GM19372 (cell line): ENCODE measurements at regions not wholly inside any gene's neighbourhood (a gene's known extent, or its start where the extent isn't known, plus 50 kb on each side); places are given as distances from the start of the nearest gene placed in this dataset.

Source experiments
- ATAC-seq: cut with Tn5 transposase; IDR thresholded peaks from one replicate; pipeline ENCODE4 v1.9.1; 2021; ENCODE audit warnings: mild to moderate bottlenecking, low read depth, moderate library complexity; ENCODE audit not compliant: unreplicated experiment

GRCh38 chr14:100658181-100658886, 68.4 kb upstream of the DLK1 start:
- no peak for ATAC-seq

- no peak for ATAC-seq
Measured at GRCh38 chr14:100659345-100660001, 67.2 kb upstream of the DLK1 start.

GRCh38 chr14:100660498-100660881, 66.2 kb upstream of the DLK1 start:
- ATAC-seq = no peak

DNA sequence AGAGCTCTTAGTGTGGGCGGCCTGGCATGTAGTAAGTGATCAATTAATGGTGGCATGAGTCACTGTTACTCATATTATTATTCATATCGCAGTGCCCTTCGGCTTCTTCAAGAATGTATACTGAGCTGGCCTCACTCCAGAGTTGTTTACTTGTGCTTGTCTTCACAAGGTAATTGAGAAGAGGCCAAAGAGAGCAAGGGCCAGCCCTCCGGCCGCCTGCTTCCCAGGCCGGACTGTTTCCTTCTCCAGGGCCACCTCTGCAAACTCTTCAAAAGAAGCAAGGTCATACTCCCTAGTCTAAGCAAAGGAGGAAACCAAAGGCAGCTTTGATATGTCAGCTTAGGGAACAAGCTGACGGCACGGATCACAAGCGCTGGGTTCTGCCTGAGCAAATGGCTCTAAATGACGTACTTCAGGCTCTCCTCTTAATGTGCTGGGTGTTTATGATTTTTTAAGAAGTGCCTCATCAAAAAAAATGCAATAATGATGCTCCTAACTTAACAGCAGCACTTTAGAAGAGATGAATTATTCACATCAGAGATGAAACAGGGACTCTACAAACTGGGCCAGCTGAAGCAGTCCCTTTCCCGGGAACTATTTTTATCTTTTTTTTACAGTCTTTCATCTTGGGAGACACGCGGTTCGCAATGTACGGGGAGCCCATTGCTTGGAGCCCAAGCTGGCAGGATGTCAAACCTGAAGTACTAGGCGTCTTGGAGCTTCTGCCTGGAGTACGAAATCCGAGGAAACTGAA, 65.6 kb upstream of the DLK1 start:
- no peak for ATAC-seq

GRCh38 chr14:100662879-100663760, 63.6 kb upstream of the DLK1 start:
- ATAC-seq = no peak

GRCh38 chr14:100663761-100664052, 63.0 kb upstream of the DLK1 start:
- no peak for ATAC-seq

GRCh38 chr14:100664231-100664630, 62.5 kb upstream of the DLK1 start:
- ATAC-seq = no peak

GRCh38 chr14:100664841-100665510, 61.7 kb upstream of the DLK1 start:
- no peak for ATAC-seq

- ATAC-seq = no peak
Measured at GRCh38 chr14:100665511-100666032, 61.1 kb upstream of the DLK1 start.

GRCh38 chr14:100666403-100666802, 60.3 kb upstream of the DLK1 start:
- no peak for ATAC-seq

DNA sequence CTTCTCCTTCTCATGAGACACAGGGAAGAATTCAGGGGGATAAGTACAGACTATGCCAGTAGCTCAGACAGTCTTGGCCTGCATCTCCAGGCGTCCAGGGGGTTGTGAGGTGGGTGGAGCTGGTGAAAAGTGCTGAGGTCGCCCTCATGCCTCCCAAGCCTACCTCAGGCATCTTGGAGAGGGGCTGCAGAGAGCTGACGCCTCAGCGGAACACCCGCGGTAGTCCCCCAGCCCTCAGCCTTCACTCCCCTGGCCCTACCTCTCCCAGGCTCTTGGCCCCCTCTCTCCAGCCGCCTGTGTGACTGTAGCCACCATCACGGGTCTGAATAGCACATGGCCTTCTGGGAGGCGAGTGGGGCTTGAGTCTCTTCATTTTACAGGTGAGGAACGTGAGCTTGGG, 59.8 kb upstream of the DLK1 start:
- no peak for ATAC-seq

- ATAC-seq = no peak
Measured at GRCh38 chr14:100667656-100668055, 59.0 kb upstream of the DLK1 start.

- ATAC-seq = no peak
Measured at GRCh38 chr14:100668352-100668751, 58.3 kb upstream of the DLK1 start.

DNA sequence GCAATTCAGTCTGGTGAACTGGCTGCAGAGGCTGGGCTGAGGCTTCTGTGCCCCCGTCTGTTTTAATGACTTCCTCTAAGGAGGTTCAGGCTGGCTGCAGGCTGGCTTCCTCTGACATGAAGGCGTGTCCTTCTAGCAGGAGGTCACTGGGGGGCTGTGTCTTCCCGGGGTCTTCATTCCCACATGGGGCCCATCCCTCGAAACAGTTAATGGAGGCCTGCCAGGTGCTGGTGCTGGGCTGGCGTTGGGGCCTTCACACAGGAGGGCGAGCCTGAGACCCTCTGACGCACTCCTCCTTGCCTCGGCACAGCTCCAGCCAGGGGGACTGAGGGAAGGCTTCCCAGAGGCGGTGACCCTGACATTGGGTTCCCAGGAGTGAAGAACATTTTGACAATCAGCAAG, 57.7 kb upstream of the DLK1 start:
- ATAC-seq = no peak

DNA sequence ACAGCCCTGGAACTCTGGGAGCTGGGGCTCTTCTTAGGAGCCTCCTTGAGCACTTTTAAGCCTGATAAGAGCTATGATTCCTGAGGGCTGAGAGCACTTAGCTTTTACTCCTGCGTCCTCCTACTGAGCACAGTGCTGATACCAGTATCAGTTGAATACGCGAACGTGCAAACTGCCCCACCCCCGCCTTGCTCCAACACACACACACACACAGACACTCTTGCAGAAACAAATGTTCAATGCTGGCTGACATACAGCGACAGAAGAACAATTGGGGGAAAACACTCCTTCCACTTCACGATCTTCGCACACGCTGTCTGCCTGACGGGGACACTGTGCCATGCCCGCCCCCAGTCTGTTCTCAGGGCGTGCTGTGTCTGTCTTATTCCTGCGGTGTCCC, 57.2 kb upstream of the DLK1 start:
- no peak for ATAC-seq

DNA sequence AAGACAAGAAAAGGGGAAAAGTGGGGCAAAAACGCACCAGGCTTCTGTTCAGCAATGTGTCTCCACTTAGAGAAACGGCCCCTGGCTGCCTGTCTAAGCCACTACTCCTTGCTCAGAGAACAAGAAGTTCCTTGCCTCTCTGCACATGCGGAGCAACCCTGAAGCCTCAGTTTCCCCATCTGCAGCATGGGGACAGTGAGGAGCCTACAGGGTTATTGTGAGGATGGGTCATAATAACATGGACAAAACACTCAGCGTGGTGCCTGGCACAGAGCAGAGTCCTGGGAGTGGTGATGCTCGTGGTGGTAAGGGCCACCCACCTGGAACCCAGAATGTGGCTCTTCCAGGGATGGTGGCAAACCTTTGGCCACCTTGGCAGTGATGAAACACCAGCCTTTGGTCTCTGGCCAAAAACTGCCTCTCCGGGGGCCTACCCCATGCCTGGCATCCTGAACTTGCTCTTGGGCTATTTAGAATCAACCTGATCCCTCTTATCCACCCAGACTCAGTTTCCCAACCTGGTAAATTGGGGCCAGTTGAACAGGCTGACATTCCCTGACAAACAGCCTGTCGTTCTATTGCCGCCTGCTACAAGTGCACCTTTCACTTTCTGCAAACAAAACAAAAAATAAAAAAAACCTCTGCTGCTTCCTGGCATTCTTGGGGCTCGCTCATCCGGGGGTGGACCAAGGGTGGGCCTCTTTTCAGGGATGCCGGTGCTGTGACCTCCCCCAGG, 56.5 kb upstream of the DLK1 start:
- no peak for ATAC-seq

DNA sequence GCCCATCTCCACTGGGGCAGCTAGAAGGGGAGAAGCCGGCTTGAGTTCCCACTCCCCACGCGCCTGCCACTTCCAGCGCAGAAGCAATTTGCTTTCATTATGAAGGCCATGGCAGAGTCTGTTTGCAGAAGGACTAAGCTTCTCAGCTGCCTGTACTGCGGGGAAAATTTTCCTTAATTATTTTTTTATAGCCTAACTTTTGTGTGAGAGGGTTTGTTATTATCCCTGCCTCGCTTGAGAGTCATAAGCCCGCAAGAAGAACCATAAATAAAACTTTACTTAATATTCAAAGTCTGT, 56.0 kb upstream of the DLK1 start:
- ATAC-seq = no peak

DNA sequence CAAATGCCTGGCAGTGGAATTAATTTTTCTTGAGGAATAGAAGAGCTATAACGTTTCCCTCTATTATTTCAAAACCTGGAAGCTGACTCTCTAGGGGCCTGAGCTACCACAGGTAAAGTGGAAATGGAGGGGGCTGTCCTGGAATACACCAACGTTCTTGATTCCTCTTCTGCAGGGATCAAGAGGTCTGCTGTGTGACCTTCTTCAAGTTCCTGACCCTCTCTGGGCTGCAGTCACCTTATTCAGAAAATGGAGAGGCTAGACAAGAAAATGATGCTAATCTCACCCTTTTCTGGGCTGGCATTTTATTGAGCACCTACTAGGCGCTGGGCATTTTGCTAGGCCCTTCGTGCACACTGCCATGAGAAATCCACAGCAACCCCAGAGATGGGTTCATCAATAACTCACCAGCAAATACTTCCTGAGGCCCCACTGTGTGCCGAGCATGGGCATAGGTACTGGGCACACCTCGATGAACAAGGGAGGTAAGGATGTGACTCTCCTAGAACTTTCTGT, 55.2 kb upstream of the DLK1 start:
- ATAC-seq = no peak

GRCh38 chr14:100671906-100672305, 54.8 kb upstream of the DLK1 start:
- no peak for ATAC-seq
